Retinal pigment epithelial cell (primary cell): ENCODE measurements at regions not wholly inside any gene's neighbourhood (a gene's known extent, or its start where the extent isn't known, plus 50 kb on each side); places are given as distances from the start of the nearest gene placed in this dataset.

Experiments used
- DNase-seq: peaks from one replicate; pipeline ENCODE4 v3.0.0-alpha.2; 2010; ENCODE audit warnings: low read depth
- H3K4me3 ChIP-seq: 2 replicates; pipeline ENCODE4 v1.5.1; 2011; ENCODE audit warnings: mild to moderate bottlenecking, low read length, control low read depth, moderate library complexity
- TF ChIP-seq, protein P1 (sequence below): conservative IDR thresholded peaks from 2 replicates; pipeline ENCODE4 v1.5.1; 2011; ENCODE audit warnings: low read depth, low read length, control low read depth, inconsistent platforms

GRCh38 chr13:31431722-31432137, 232.0 kb downstream of the B3GLCT start:
- TF ChIP-seq, protein P1, sequence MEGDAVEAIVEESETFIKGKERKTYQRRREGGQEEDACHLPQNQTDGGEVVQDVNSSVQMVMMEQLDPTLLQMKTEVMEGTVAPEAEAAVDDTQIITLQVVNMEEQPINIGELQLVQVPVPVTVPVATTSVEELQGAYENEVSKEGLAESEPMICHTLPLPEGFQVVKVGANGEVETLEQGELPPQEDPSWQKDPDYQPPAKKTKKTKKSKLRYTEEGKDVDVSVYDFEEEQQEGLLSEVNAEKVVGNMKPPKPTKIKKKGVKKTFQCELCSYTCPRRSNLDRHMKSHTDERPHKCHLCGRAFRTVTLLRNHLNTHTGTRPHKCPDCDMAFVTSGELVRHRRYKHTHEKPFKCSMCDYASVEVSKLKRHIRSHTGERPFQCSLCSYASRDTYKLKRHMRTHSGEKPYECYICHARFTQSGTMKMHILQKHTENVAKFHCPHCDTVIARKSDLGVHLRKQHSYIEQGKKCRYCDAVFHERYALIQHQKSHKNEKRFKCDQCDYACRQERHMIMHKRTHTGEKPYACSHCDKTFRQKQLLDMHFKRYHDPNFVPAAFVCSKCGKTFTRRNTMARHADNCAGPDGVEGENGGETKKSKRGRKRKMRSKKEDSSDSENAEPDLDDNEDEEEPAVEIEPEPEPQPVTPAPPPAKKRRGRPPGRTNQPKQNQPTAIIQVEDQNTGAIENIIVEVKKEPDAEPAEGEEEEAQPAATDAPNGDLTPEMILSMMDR = peak; percentile 86
- DNase-seq = peak; percentile 1
- H3K4me3 ChIP-seq = no peak overlapping the region

- no peak for DNase-seq
- TF ChIP-seq, protein P1 = no peak
Observed at GRCh38 chr13:31433207-31433606, 233.4 kb downstream of the B3GLCT start.

DNA sequence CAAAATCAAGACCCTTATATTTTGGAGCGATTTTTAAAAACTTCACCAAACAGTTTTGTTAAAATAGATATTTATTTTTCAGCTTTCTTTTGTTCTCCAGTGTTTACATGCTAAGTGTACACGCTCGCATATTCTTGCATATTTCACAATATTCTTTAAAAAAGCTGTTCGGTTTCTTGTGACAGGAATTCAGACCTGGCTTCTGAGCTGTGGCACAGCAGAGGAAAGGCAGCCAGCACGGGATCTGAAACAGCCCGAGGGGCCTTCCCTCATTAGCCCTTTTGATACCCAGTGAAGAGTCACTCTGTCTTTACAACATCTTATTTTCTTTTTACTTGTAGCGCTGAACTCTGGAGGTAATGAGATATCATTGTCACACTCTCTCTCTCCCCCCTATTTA, 234.0 kb downstream of the B3GLCT start:
- H3K4me3 ChIP-seq = no peak overlapping the region
- TF ChIP-seq, protein P1 = no peak
- no peak for DNase-seq

More at GRCh38 chr13:31433207-31433606, 233.4 kb downstream of the B3GLCT start:
- no peak overlapping the region for H3K4me3 ChIP-seq

DNA sequence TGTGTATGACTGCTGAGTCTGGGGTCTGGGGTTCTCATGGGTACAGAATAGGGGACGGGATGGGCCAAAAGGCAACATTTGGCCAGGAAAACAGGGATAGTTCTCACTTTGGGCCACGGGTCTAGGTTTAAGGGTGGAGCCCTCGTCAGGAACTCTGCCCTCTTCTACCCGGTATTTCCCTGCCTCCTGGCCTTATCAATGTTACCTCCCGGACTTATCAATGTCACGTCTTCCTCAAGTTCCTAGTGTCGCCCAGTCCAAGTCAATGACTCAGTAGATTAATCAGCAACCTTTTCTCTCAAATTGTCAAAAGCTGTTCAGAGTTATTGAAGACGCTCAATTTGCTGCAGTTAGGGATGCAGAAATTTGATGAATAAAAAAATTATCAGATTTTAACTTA, 234.8 kb downstream of the B3GLCT start:
- no peak overlapping the region for H3K4me3 ChIP-seq
- no peak for DNase-seq
- TF ChIP-seq, protein P1 = no peak

DNA sequence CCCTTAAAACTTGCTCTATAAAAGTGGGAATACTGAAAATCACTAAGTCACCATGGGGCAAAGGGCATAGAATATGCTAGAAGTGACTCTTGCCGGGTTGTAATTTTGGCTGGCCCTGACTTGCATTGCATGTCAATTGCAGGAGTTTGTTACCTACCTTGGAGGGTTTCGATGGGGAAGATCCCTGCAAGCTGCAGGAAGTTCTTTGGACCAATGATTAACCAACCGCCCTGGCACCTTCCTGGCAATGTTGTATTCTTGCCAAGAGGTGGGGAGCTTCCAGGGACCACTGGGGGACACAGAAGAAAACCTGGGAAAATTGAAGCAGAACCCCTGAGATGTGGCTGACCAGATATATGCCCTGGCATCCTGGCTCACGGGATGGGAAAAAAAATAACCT, 235.8 kb downstream of the B3GLCT start:
- no peak for DNase-seq
- TF ChIP-seq, protein P1 = no peak
- H3K4me3 ChIP-seq = no peak overlapping the region

GRCh38 chr13:31436478-31436877, 236.7 kb downstream of the B3GLCT start:
- TF ChIP-seq, protein P1 = no peak

DNA sequence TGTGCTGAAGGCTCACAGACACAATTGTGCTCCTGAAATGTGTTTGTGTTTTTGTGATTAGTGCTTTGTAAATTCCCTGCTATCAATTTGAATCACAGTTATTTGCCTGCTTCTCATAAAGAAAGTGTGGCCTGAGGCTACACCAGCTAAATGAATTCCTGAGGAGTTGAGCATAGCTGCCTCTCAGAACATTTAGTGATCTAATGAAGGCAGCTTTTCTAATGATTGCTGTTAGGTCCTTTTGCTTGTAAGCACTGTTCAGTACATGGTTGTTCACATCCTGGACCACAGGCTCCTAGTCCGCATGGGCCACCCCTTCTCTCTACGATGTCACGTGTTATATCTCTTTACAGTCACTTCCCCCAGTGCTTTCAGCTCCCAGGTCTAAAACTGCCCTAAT, 238.2 kb downstream of the B3GLCT start:
- no peak for DNase-seq
- TF ChIP-seq, protein P1 = no peak
- H3K4me3 ChIP-seq = no peak overlapping the region

More at GRCh38 chr13:31436478-31436877, 236.7 kb downstream of the B3GLCT start:
- no peak overlapping the region for H3K4me3 ChIP-seq
- DNase-seq = no peak
